GM12875 (cell line): ENCODE measurements at regions not wholly inside any gene's neighbourhood (a gene's known extent, or its start where the extent isn't known, plus 50 kb on each side); places are given as distances from the start of the nearest gene placed in this dataset.

Source experiments
- H3K4me3 ChIP-seq: one replicate; pipeline ENCODE4 v1.5.1; 2011; ENCODE audit warnings: low read depth, low read length, control low read depth
- TF ChIP-seq, protein P1 (sequence below): IDR thresholded peaks from 2 replicates; pipeline ENCODE4 v1.5.1; 2011; ENCODE audit warnings: low read depth, mild to moderate bottlenecking, control low read depth, inconsistent platforms, low read length, moderate library complexity, borderline replicate concordance; ENCODE audit not compliant: insufficient read depth

DNA sequence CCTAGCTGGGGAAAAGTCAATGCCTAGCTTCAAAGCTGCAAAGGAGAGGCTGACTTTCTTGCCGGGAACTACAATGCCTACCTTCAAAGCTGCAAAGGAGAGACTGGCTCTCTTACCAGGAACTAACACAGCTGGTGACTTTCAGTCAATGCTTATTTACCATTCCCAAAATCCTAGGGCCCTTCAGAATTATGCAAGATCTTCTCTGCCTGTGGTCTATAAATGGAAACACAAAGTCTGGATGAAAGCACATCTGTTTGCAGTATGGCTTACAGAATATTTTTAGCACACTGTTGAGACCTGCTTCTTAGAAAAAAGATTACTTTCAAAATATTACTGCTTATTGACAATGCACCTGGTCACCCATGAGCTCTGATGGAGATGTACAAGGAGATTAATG is 259.4 kb downstream of the PLK2 start:
- no peak overlapping the region for H3K4me3 ChIP-seq
- TF ChIP-seq, protein P1, sequence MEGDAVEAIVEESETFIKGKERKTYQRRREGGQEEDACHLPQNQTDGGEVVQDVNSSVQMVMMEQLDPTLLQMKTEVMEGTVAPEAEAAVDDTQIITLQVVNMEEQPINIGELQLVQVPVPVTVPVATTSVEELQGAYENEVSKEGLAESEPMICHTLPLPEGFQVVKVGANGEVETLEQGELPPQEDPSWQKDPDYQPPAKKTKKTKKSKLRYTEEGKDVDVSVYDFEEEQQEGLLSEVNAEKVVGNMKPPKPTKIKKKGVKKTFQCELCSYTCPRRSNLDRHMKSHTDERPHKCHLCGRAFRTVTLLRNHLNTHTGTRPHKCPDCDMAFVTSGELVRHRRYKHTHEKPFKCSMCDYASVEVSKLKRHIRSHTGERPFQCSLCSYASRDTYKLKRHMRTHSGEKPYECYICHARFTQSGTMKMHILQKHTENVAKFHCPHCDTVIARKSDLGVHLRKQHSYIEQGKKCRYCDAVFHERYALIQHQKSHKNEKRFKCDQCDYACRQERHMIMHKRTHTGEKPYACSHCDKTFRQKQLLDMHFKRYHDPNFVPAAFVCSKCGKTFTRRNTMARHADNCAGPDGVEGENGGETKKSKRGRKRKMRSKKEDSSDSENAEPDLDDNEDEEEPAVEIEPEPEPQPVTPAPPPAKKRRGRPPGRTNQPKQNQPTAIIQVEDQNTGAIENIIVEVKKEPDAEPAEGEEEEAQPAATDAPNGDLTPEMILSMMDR, result no peak

DNA sequence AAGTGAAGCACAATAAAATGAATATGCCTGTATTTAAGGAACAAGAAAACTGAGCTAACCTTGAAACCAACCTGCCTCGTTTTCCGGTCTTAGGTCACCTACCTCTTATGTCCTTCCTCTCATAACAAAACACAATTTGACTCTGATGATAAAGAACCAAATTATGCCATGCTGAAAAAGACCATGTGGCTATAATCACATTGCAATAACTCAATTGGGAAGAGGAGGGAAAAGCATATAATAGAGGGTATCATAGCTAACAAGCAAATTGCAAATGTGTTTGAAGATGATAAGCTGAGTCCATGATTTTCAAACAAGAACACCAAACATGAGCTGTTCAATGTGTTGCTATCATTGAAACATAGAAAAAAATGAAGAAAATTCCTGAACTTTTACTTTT is 260.8 kb downstream of the PLK2 start:
- H3K4me3 ChIP-seq, result no peak overlapping the region
- TF ChIP-seq, protein P1, result no peak

DNA sequence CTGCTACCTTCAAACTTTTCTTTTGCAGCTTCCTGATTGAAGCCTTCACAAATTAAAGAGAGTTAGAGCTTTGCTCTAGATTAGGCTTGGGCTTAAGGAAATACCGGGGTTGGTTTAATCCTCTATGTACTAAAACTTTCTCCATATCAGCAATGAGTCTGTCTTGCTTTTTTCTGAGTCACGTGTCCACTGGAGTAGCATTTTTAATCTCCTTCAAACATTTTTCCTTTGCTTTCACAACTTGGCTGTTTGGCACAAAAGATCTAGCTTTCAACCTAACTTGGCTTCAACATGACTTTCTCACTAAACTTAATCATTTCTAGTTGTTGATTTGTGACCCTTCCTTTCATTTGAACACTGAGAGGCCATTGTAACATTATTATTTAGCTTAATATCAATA is 261.6 kb downstream of the PLK2 start:
- TF ChIP-seq, protein P1, result no peak
- H3K4me3 ChIP-seq, result no peak overlapping the region

DNA sequence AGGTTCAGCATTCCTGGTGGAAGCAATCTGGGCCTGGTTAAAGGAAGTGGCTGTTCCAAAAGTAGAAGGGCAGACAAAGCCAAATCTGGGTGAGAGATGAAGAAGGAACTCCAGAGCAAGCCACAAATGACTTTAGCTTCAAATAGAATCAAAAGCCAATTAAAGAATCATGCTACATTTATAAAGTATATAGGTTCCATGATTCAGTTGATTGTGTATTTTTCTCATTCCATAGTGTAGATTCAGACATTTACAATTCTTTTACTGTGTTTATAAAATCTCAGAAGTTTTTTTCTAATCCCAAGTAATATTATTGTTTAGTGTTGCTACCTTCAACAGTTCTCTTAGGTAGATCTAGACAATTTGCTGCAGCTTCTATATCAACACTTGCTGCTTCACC is 262.0 kb downstream of the PLK2 start:
- no peak overlapping the region for H3K4me3 ChIP-seq
- TF ChIP-seq, protein P1, result no peak

DNA sequence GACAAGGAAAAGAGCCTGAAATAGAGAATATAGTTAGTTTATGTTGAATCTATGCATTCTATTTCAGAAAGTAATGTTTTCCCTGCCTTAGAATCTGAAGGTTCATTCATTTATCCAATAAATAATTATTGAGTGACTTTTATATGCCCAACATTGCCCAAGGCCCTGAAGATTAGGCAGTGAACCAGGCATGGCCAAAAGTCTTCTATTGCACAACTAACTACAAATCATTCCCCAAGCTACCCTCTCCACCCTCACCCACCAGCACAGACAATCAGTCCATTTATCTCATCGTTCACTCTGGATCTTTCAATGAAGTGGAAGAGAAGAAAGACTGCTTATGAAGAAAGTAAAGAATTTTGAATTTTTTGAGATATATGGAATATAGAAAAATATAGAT is 268.4 kb downstream of the PLK2 start:
- TF ChIP-seq, protein P1, result no peak
- no peak overlapping the region for H3K4me3 ChIP-seq

DNA sequence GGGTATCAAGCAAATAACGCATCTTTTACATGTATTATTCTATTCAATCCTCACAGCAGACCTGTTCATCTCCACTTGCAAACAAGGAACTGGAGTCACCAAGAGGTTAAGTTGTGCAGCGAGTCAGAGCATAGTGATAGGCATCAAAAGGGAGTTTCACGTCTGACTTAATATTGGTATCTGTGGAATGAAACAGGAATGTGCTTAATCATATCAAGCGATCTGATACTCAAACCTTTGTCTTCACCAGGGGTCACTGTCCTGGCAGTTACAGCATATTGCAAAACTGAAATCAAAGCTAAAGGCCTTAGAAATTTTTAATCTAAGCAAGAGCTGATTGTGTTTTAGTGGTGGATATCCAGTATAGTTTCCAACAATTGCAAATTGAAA is 271.6 kb downstream of the PLK2 start:
- H3K4me3 ChIP-seq, result no peak overlapping the region
- TF ChIP-seq, protein P1, result no peak

DNA sequence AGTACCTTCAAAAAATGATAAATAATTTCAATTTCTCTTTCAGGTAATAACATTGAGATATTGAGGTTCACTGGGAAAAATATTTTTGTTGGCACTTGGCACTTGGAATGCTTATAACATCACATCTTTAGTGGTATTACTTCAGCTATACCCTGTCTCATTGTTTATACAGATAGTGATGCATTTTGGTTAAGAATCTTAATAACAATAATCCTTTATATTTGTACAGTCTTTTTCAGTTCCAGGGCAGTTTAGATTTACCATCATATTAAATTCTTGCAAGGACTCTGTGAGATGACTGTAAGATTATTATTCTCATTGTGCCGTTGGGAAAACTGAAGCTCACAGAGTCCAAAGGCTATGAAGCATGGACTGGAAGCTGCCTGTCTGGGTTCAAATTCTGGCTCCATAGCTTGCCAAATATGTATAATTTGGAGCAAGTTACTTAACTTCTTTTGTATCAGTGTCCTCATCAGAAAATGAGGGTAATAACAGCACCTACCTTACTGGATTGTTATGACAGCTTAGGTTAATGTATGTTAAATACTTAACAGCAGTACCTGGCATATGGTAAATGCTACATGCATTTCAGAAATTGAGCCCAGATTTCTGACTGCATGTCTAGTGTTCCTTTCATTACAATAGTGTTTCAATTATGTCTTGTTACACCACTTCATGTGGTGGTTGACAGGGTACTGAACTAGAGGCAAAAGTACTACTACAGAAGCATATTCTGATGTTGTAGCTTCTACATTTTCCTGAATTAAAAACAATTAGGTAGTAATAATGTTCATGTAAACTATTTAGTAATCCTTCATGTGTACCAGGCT is 272.2 kb downstream of the PLK2 start:
- H3K4me3 ChIP-seq, result no peak overlapping the region
- TF ChIP-seq, protein P1, result no peak
